HG02852 (cell line): ENCODE measurements at regions not wholly inside any gene's neighbourhood (a gene's known extent, or its start where the extent isn't known, plus 50 kb on each side); places are given as distances from the start of the nearest gene placed in this dataset.

Experiments used
- ATAC-seq: cut with Tn5 transposase; IDR thresholded peaks from one replicate; pipeline ENCODE4 v1.9.1; 2021; ENCODE audit warnings: mild to moderate bottlenecking, moderate library complexity; ENCODE audit not compliant: unreplicated experiment

DNA sequence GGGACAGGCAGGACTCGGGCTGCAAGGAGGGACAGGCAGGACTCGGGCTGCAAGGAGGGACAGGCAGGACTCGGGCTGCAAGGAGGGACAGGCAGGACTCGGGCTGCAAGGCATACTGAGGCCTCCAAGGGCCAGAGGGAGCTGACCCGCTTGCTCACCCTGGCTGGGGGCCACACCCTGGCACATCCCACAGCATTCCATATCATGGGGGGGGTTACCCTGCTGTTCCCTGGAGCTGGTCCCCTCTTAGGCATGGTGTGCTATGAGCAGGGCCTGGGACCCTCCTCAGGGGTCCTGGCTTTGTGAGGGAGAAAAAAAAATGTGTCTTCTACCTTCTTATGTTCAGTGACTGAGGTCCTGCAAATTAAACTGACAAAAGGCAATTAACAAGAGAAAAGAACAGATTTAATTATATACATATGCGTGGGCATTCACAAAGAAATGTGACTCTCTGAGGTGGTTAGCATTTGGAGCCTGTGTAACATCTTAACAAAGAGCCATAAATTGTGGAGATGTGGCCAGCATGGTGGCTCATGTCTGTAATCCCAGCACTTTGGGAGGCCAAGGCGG lies 97.6 kb upstream of the ALDH1A3 start:
- no peak for ATAC-seq

- ATAC-seq = no peak
Observed at GRCh38 chr15:100783291-100783690, 96.3 kb upstream of the ALDH1A3 start.

GRCh38 chr15:100783760-100784492 lies 95.7 kb upstream of the ALDH1A3 start:
- ATAC-seq = no peak

DNA sequence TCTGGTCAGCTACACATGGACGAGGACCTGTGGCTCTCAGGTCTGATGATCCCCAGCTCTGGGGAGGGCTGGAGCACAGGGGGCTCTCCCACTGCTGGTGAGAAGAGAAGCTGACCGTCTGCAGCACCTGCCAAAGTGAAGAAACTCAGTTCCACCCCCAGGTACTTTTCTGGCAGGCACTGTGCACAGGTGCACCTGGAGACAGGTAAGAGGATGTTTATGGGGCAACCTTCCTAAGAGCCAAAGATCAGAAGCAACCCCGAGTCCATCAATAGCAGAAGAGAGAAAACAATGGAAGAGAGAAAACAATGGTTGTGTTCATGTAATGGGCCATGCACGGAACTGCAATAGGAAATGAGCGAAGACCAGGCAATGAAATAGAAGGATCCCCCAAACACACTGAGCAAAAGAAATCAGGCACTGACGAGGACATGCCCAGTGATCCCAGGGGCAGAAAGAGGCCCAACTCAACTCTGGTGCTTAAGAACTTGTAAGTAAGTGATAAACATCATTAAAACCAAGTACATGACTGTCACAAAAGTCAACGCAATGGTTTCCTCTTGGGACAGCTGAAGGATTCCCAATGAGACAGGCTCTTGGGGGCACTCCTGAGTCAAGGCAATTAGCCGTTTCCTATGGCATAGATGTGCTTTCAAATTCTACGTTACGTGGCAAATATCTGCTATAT lies 95.0 kb upstream of the ALDH1A3 start:
- no peak for ATAC-seq

DNA sequence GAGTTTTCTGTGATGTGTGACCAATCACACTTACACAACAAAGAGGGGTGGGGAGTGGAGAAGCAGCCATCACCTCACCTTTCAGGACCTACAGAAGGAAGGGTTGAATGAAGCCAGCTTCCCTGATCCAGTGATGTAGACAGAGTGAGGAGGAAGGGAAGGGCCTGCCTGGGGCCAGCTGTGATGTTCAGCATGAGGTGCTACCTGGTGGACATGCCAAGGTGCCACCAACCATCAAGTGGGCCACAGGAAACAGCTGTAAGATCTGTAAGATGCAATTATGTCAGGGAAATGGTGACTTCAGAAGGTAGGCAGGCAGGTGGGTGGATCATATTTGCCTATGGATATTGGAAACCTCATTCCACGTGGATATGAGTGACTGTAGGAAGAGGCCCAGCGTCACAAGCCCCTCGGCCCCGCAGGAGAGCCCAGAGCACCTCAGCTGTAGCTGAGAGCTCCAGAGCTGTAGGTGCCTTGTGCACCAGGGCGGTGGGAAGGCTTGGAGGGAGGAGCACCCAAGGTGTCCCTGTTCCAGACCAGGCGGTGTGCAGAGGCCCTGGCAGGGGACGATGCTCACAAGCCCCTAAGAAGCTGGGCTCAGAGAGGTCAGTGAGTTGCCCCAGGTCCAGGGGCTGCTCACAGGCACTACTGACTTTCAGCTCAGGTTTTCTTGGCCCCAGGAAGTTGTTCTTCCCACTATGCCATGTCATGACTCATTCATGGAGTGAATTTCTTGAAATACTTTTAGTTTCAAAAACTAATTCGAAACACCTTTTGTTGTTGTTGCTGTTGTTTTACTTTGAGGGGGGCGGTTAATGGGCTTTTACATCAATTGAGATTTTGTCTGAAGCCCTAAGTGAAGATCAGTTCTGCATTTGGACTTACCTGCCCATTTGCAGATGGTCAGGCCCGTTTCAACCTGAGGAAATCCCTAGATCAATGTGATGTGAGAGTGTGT lies 94.2 kb upstream of the ALDH1A3 start:
- ATAC-seq = peak; percentile 65

DNA sequence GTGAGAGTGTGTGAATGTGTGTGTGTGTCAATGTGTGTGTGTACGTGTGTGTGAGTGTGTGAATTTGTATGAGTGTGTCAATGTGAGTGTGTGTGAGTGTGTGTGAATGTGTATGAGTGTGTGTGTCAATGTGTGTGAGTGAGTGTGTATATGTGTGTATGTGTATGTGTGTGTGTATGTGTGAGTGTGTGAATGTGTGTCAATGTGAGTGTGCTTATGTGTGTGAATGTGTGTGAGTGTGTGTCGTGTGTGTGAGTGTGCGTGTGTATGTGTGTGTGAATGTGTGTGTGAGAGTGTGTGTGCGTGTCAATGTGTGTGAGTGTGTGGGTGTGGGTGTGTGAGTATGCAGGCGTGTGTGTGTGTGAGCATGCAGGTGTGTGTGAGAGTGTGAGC lies 93.5 kb upstream of the ALDH1A3 start:
- no peak for ATAC-seq

DNA sequence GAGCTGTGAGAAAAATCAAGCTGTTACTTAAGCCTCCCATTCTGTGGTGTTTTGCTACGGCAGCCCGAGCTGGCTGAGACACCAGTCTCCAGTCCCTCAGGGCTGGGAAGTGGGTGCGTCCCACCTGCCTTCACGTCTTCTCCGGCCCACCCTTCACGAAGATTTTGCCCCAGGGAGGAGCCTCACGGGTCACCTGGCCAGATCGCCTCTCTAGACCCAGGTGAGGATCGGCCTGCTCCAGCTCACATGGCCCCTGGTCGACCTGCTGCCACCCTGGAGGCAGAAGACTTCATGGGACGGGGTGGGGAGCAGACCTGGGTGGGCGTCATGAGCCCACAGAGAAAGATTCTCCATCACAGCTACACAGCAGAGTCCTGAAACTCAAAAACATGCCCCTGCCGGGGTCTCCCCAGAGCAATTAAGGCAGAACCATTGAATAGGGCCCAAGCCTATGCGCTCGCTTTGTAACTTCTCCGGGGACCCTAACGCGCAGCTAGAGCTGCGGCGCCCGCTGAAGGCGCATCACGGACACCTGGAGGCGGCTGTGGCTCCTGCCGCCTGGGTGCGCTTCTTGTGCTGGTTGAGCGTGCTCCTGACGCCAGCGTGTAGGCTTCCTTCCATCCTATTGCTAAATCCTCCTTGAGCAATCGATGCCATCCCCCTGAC lies 92.6 kb upstream of the ALDH1A3 start:
- ATAC-seq = no peak

DNA sequence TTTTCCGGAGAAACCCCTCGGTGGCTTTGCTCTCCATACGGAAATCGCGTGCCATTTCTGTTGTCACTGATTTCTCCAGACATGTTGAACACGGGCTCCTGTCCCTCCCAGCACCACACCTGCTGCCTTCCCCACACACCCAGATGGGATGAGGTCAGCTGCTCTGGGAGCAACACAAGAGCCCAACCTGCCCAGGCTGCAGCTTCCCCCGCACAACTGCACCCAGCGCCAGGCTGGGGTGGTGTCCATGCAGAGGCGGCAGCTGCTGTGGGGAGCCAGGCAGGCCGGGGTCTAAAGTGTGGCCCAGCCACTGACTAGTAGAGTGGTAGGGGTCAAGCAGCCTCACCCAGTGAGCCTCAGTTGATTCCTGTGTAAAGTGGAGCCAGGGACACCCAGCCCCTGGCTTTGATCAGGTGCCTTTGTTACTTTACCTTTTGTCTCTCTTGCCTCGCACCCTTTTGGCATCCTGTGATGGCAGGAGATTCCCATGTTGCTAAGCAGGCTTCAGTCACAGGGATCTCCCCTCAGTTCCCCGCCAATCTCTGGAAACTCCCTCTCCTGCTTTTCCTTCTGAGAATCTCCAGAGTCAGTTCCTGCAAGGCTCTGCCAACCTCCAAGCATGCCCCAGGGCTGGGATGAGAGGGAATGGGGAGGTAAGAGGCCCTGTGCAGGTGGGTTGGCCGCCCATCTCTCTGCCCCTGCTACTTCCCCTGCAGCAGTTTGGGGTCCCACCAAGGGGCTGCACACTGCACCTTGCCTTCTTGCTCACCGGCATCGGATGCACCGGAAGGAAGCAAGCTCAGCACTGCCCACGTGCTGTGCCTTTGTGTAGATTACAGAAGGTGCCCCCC lies 91.8 kb upstream of the ALDH1A3 start:
- ATAC-seq = no peak

GRCh38 chr15:100788418-100789105 lies 91.1 kb upstream of the ALDH1A3 start:
- ATAC-seq = no peak

- ATAC-seq = no peak
Observed at GRCh38 chr15:100790786-100791265, 88.8 kb upstream of the ALDH1A3 start.

DNA sequence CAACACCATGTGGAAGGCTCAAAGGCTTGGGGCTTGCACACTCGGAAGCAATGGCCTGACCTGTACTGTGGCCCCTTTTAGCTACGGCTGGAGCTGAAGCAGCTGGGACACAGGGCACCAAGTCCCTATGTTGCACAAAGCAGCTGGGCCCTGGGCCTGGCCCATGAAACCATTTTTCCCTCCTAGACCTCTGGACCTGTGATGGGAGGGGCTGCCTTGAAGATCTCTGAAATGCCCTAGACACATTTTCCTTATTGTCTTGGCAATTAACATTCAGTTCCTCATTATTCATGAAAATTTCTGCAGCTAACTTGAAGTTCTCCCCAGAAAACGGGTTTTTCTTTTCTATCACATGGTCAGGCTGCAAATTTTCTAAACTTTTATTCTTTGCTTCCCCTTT lies 85.6 kb upstream of the ALDH1A3 start:
- no peak for ATAC-seq

- no peak for ATAC-seq
Observed at GRCh38 chr15:100801256-100801900, 78.3 kb upstream of the ALDH1A3 start.

GRCh38 chr15:100802421-100803170 lies 77.0 kb upstream of the ALDH1A3 start:
- ATAC-seq = no peak

GRCh38 chr15:100803171-100803440 lies 76.5 kb upstream of the ALDH1A3 start:
- ATAC-seq = no peak

DNA sequence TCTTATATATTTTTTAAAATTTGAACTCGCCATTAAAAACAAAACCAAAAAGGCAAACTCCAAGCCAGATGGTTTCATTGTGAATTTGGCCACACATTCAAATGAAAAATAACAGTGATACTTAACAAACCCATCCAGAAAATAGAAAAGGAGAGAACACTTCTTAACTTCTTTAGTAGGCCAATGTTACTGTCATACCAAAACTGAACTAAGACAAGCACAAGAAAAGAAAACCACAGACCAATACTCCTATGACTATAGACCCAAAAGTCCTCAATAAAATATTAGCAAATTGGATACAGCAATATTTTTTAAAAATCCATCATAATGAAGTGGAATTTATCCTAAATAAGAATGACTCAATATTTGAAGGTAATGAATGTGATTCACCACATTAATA lies 73.5 kb upstream of the ALDH1A3 start:
- no peak for ATAC-seq

DNA sequence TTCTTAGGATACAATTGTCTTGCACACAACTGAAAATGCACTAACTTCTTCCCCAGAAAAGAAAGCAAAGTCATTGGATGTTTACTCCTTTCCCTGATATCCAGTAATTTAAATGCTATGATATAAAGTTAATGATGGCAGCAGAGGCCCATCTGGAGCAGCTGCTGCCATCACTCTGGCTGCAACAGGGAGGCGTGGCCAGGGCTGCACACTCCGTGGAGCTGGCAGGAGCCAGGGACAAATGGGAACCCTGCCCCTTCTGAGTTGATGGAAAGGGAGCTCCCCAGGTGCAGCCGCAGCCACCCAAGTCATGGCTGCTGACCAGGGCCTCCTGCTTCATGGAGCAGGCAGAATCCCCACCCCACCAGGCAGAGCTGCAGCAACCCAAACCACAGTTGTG lies 72.6 kb upstream of the ALDH1A3 start:
- no peak for ATAC-seq

GRCh38 chr15:100808691-100809090 lies 70.9 kb upstream of the ALDH1A3 start:
- no peak for ATAC-seq

DNA sequence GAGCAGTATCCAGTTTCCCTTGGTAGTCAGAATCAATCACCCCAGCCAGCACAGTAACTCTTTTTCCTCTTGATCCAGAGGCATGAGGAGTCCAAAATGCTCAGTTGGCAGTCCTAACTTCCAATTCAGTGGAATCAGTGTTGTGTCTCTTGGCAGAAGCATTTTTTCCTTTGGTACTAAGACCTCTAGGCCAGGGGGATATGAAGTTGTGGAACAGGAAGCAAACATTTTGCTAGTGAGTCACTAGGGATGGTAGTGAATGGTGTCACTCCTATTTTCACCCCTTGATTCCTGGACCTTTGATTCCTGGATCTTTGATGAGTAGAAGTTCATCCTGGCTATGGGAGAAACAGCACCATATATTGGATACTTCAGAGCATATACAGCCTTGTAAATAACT lies 70.5 kb upstream of the ALDH1A3 start:
- no peak for ATAC-seq
